Caco-2 (cell line): ENCODE measurements at regions not wholly inside any gene's neighbourhood (a gene's known extent, or its start where the extent isn't known, plus 50 kb on each side); places are given as distances from the start of the nearest gene placed in this dataset.

Experiments
- BruUV-seq: library from RNA; stranded (reverse); fragments of 400-500 nt; replicated peaks from 2 replicates; lab custom pipeline; 2021; lab: Mats Ljungman, UMichigan
- CTCF ChIA-PET: fragments of 300-600 bp; sonication (Branson Sonifier 250); formaldehyde crosslinking; loops from one replicate; lab custom pipeline; 2022; ENCODE audit warnings: antibody characterized with exemption; lab: Charles Lee
- POLR2A ChIA-PET: fragments of 300-600 bp; sonication (Branson Sonifier 250); formaldehyde crosslinking; loops from one replicate; lab custom pipeline; 2022; ENCODE audit warnings: antibody characterized with exemption; lab: Charles Lee
- DNase-seq, 2 experiments: peaks; one replicate each; pipeline versions ENCODE4 v3.0.0 to v3.0.0-alpha.2; 2020 to 2022
- H3K27me3 ChIP-seq: replicated peaks from 2 replicates; pipeline ENCODE4 v1.6.0; 2011; ENCODE audit warnings: low read length; ENCODE audit not compliant: control insufficient read depth, insufficient read depth
- H3K36me3 ChIP-seq: 2 replicates; pipeline ENCODE4 v1.5.1; 2011; ENCODE audit warnings: low read length; ENCODE audit not compliant: control insufficient read depth, insufficient read depth
- H3K4me1 ChIP-seq: fragments of 250-450 bp; sonication (Bioruptor Pico); 2 replicates; pipeline ENCODE4 v1.5.1; 2020; ENCODE audit warnings: mild to moderate bottlenecking
- H3K4me3 ChIP-seq: 2 replicates; pipeline ENCODE4 v1.5.1; 2011; ENCODE audit warnings: low read depth, mild to moderate bottlenecking, control low read depth, low read length
- H3K9me3 ChIP-seq: fragments of 250-450 bp; sonication (Bioruptor Pico); 2 replicates; pipeline ENCODE4 v1.5.1; 2020; ENCODE audit warnings: mild to moderate bottlenecking, moderate library complexity
- H3K27ac Mint-ChIP-seq: one replicate; pipeline ENCODE4 v1.8.0; 2022; ENCODE audit warnings: mixed read lengths; ENCODE audit not compliant: unreplicated experiment
- H3K27me3 Mint-ChIP-seq: one replicate; pipeline ENCODE4 v1.8.0; 2022; ENCODE audit warnings: mixed read lengths; ENCODE audit not compliant: insufficient read depth, unreplicated experiment
- H3K36me3 Mint-ChIP-seq: one replicate; pipeline ENCODE4 v1.8.0; 2022; ENCODE audit warnings: mild to moderate bottlenecking, mixed read lengths; ENCODE audit not compliant: insufficient read depth, unreplicated experiment
- H3K4me1 Mint-ChIP-seq: one replicate; pipeline ENCODE4 v1.8.0; 2022; ENCODE audit warnings: low read depth, mixed read lengths; ENCODE audit not compliant: unreplicated experiment
- H3K4me3 Mint-ChIP-seq: one replicate; pipeline ENCODE4 v1.8.0; 2022; ENCODE audit warnings: mild to moderate bottlenecking, moderate library complexity, mixed read lengths; ENCODE audit not compliant: unreplicated experiment
- H3K9me3 Mint-ChIP-seq: one replicate; pipeline ENCODE4 v1.8.0; 2022; ENCODE audit warnings: mixed read lengths; ENCODE audit not compliant: unreplicated experiment
- CTCF ChIP-seq, 2 experiments: fragments of 200-600 bp in 1 of 2; IDR thresholded peaks; 1 replicate in 1 of 2; 2 replicates in 1 of 2; pipeline versions ENCODE4 v1.5.1 to v1.8.0; 2011 to 2022; ENCODE audit warnings: antibody characterized with exemption in 1 of 2, control low read depth in 1 of 2, inconsistent platforms in 1 of 2, low read depth in 1 of 2, low read length in 1 of 2, mild to moderate bottlenecking in 1 of 2, moderate library complexity in 1 of 2; ENCODE audit not compliant: insufficient read depth in 1 of 2, severe bottlenecking in 1 of 2, unreplicated experiment in 1 of 2
- intact Hi-C: fragments of 100-400 bp; cut with micrococcal nuclease; formaldehyde crosslinking; loops from one replicate; pipeline ENCODE4 v1.10.0; 2022; ENCODE audit not compliant: unreplicated experiment

DNA sequence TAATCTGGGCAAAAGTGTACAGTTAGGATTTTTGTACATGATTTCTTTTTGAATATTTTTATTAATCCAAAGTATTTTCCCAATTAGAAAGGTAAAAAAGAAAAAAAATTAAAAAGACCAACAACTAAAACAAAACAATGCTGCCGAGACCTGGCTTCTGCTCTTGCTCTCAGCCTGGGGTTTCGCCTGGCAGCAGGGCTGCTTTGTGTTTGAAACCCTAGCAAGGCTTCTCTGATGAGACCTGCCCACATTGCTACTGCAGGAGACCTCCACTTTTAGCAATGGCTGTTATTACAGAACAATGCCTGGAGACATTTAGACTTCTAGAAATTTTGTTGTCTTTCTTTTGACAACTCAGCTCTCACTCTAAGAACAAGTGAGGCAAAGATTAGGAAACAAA, 1153.0 kb upstream of the TMEM132C start:
- CTCF ChIA-PET, result no interaction called here
- BruUV-seq, result no TSS peak

DNA sequence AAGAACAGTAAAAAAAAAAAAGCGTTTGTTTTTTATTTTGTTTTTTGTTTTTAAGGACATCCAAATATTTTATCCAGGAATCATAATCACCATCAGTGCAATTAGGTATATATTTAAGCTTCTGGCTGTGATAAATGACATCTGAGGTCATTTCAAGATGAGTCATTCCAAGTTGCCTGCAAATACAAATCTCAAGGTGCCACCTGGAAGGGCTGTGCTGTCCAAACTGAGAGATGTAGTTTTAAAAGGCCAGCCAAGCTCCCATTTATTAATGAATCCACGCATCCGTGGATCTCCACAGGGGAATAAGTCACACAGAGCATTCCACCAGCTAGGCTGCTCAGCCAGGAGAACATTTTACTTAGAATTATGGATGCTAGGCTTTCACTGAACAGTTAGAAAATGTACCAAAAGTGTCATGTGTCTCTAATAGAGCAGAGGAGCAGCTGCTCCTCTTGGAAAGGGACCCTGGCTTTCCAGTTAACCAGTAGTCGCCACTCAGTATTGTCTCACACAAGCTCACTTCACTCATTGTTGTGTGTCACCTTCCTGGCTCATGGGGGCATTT, 1151.4 kb upstream of the TMEM132C start:
- H3K4me1 ChIP-seq, result no peaks in the 10 kb centered on the region
- no TSS peak for BruUV-seq
- DNase-seq, result no peak
- intact Hi-C loops, result no loop called here
- no peaks in the 10 kb centered on the region for H3K9me3 ChIP-seq
- no peaks in the 10 kb centered on the region for H3K27me3 ChIP-seq
- no peaks in the 10 kb centered on the region for H3K9me3 Mint-ChIP-seq
- no peak overlapping the region for H3K4me3 ChIP-seq
- H3K4me1 Mint-ChIP-seq, result no peaks in the 10 kb centered on the region
- no peaks in the 10 kb centered on the region for H3K27me3 Mint-ChIP-seq
- no peak overlapping the region for H3K4me3 Mint-ChIP-seq
- CTCF ChIA-PET, result no interaction called here
- no peak for TF ChIP-seq CTCF (IDR thresholded peaks at IDR 0.05; ENCODE audit: insufficient read depth in 1 of 2, low read depth in 1 of 2, low read length in 1 of 2, severe bottlenecking in 1 of 2, unreplicated experiment in 1 of 2)
- no peaks in the 10 kb centered on the region for H3K36me3 ChIP-seq
- no peaks in the 10 kb centered on the region for H3K36me3 Mint-ChIP-seq
- H3K27ac Mint-ChIP-seq, result no peak overlapping the region
- POLR2A ChIA-PET, result no interaction called here

More for the DNA sequence above, 1153.0 kb upstream of the TMEM132C start:
- no peak overlapping the region for H3K4me3 Mint-ChIP-seq
- H3K27me3 ChIP-seq, result no peaks in the 10 kb centered on the region
- H3K36me3 ChIP-seq, result no peaks in the 10 kb centered on the region
- intact Hi-C loops, result no loop called here
- H3K4me1 ChIP-seq, result no peaks in the 10 kb centered on the region
- no peak overlapping the region for H3K27ac Mint-ChIP-seq
- H3K36me3 Mint-ChIP-seq, result no peaks in the 10 kb centered on the region
- POLR2A ChIA-PET, result no interaction called here
- H3K4me3 ChIP-seq, result no peak overlapping the region
- DNase-seq, result no peak
- no peaks in the 10 kb centered on the region for H3K9me3 Mint-ChIP-seq
- no peaks in the 10 kb centered on the region for H3K4me1 Mint-ChIP-seq
- TF ChIP-seq CTCF (IDR thresholded peaks at IDR 0.05; ENCODE audit: insufficient read depth in 1 of 2, low read depth in 1 of 2, low read length in 1 of 2, severe bottlenecking in 1 of 2, unreplicated experiment in 1 of 2), result no peak
- no peaks in the 10 kb centered on the region for H3K9me3 ChIP-seq
- no peaks in the 10 kb centered on the region for H3K27me3 Mint-ChIP-seq

DNA sequence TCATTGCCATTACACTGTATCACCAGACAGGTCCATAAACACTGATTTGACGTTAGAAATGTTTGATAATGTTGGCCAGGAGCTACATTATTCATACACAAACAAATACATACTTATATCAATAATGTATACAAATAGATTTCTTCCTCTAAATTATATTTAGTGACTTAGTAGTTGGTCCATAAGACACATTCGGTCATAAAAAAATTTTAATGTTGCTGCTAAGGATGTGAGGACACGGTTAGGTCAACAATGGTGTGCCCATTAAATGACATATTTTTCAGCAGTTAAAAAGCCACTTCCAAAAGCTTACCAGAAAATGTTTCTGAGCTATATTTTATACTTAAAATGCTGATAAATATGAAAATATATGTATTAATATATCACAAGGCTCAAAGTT, 1148.7 kb upstream of the TMEM132C start:
- Mint-ChIP-seq H3K27ac (no peak overlapping the region), H3K4me1 (no peaks in the 10 kb centered on the region), H3K4me3 (no peak overlapping the region), H3K9me3 (no peaks in the 10 kb centered on the region), H3K36me3 (no peaks in the 10 kb centered on the region), H3K27me3 (no peaks in the 10 kb centered on the region)
- ChIA-PET CTCF (no interaction called here), POLR2A (no interaction called here)
- intact Hi-C loops, result no loop called here
- no peak for DNase-seq
- no peaks in the 10 kb centered on the region for H3K9me3 ChIP-seq
- no peak overlapping the region for H3K4me3 ChIP-seq
- H3K27me3 ChIP-seq, result no peaks in the 10 kb centered on the region
- no peaks in the 10 kb centered on the region for H3K4me1 ChIP-seq
- TF ChIP-seq CTCF (IDR thresholded peaks at IDR 0.05; ENCODE audit: insufficient read depth in 1 of 2, low read depth in 1 of 2, low read length in 1 of 2, severe bottlenecking in 1 of 2, unreplicated experiment in 1 of 2), result no peak
- no TSS peak for BruUV-seq
- H3K36me3 ChIP-seq, result no peaks in the 10 kb centered on the region
